Kasumi-1 (cell line): ENCODE measurements at regions not wholly inside any gene's neighbourhood (a gene's known extent, or its start where the extent isn't known, plus 50 kb on each side); places are given as distances from the start of the nearest gene placed in this dataset.

Experiments
- DNase-seq, 2 experiments: peaks; one replicate each; lab custom pipeline; 2025; lab: John Stamatoyannopoulos, UW

DNA sequence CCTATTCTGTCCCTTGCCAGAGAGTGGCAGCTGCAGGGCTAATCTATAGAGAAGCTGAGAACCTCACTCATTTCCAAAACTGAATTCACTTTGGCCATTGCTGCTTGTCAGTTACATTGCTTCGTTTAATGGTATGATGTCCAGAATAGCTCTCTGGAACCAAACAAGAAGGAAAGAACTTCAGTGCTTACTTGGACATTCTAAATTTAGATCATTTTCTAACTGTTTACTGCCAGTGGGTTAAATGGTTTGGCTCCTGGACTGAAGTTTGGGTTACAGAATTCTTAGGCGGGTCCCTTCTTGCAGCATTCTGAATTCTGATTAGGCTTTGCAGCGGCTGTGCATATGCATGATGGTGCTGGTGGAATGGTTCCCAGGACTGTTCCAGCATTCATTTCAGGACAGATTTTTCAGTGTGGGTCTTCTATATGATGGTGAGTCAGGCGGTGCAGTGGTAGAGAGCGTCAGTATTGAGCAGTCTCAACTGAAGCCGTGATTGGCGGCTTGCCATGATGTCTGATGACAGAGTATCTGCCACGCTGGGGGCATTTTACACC, 148.7 kb downstream of the DYRK2 start:
- no peak for DNase-seq

DNA sequence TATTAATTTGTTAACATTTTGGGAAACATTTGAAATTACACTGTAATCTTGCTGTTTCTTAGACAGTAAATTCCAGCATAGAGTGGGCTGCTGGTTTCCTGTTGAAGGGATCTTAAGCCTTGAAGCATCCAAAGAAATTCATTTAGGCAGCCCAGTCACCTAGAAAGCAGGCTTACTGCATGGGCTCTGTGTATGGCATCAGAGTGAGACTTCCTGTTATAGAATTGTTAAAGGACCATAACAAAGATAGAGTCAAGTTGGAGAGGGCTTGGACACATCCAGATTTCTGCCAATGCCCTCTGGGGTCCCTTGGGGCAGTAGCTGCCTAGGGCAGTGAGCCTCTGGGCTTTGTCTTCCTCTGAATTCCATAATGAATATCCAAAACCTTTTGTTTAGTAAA, 149.2 kb downstream of the DYRK2 start:
- no peak for DNase-seq

DNA sequence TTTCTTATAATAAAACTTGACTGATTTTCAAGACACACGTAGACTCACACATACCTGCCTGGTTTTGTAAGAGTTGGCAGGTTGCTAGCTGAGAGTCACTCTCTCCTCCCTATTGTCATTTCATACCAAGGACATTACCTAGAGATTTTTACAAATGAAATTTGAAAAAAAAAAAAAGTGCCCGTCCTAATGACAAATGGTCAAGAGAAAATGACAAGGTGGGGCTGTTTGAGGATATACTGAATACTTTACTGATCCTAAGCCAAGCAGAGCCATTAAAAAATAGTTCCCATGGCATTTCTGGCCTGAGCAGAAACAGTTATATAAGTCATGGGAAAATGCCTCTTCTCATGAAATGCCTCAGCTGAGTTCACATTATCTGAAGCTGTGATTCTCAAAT, 150.2 kb downstream of the DYRK2 start:
- no peak for DNase-seq

DNA sequence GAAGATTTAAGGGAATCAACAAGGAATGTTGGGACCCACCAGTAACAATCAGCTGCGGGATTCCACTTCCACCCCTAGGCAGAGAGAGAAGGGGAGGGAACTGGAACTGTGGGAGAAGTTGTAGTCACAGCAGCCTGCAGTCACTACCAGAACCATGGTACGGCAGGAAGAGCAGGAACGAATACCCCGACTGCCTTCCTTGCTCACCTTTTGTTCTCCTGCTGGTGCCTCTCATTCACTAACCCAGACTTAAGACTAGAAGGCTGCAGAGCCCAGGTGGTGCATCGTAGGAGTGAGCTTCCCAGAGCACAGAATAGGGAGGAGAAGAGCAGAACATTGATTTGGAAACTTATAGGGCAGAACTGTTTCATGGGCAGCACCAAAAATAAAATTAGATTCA, 154.2 kb downstream of the DYRK2 start:
- DNase-seq = no peak

DNA sequence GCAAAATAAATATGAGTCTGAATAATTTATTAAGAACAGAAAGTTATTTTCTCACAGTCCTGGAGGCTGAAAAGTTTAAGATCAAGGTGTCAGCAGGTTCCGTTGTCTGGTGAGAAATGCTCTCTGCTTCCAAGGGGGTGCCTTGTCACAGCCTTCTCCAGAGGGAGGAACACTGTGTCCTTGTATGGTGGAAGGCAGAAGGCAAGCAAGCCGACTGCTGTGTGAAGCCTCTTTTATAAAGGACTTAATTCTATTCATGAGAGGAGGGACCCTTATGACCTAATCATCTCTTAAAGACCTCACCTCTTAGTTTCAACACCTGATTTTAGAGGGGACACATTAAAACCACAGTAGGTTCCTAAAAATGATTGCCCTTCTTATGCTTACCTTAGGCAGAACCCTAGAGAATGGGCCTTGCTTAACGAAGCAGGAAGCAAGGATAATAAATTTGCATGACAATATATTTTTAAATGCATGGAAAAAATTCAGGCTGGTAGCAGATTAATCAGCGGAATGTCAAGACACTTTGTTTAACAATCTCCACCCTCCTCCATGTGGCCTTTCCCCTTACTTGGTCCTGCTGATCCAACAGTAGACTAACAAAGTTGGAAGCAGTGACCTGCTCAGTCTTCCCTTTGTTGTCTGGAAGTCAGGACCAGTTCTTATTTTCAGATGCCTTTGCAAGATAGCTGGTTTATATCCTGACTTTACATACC, 154.9 kb downstream of the DYRK2 start:
- no peak for DNase-seq

DNA sequence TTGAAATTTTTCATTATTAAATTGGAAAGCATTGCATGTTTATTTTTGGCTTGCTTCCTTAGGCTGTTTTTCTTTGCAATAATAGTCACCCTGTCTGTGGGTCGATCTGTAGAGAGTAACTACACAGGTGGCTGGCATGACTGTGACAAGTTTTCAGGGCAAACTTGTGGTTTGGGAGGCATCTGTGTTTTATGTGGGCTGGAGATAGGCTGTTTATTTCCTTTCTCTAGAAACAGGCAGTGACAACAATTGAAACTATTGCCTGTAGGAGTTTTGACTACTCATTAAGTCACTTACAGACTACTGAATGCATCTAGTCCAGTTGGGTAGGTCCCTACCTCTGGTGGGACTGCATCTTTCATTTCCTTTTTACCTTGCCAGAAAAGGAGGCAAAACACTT, 155.6 kb downstream of the DYRK2 start:
- DNase-seq = no peak

DNA sequence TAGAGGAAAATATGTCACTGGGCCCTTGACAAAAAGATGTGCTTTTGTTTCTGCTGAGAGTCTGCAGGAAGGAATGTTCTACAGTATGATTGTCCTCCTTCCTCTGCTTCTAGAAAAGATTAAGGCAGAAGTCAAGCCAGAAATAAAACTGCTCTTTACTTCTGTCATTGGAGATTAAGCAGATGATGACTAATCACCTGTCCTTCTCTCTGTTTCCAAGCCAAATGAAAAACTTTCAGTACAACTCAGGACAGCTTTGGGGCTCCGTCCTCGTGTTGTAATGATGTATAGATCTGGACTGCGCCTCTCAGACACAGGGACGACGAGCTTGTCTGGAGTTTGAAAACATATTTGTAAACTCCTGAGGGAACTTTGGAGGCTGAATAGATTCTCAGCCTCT, 159.3 kb downstream of the DYRK2 start:
- DNase-seq = no peak

DNA sequence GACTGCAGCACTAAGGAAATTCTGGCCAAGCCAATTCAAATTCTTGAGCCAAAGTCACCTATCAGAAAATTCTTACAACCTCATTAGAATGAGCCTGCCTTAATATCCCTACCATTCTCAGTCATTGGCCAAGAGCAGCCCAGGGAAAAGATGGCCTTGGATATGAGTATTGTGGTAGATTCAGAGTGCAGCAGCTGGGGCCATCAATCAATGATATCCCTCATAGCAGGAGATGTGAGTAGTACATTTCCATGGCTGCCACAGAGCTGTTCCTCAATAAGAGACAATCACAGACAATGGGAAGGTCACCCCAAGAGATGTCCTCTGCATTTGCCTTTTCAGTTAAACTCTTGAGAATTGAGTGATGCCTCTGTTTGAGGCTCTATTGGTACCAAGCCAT, 161.6 kb downstream of the DYRK2 start:
- DNase-seq = no peak

DNA sequence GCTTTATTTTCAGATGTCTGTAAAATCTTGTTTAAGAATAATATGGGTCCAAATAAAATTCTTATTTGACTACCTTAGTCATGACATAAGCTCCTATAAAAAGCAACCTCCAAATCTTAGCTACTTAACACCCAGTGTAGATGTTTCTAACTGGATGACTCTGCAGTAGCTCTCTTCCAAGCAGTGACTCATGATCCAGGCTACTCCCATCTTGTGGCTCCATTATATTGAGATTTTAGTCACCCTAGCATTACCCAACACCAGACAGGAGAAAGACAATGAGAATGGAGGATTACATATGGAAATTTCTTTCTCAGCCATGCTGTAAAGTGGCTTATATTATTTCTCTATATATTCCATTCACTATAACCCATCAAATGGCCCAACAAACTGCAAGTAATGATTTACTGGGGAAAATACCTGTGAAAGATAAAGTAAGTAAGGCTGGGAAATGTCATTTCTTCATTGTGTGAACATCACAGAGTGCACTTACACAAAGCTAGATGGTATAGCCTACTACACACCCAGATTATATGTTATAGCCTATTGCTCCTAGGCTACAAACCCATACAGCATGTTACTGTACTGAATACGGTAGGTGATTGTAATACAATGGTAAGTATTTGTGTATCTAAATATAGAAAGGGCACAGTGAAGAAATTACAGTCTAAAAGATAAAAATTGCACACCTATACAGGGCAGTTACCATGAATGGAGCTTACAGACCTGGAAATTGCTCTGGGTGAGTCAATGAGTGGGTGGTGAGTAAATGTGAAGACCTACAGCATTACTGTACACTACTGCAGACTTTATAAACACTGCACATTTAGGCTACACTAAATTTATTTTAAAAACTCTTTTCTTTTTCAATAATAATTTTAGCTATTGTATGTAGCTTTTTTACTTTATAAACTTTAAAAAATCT, 163.2 kb downstream of the DYRK2 start:
- no peak for DNase-seq

DNA sequence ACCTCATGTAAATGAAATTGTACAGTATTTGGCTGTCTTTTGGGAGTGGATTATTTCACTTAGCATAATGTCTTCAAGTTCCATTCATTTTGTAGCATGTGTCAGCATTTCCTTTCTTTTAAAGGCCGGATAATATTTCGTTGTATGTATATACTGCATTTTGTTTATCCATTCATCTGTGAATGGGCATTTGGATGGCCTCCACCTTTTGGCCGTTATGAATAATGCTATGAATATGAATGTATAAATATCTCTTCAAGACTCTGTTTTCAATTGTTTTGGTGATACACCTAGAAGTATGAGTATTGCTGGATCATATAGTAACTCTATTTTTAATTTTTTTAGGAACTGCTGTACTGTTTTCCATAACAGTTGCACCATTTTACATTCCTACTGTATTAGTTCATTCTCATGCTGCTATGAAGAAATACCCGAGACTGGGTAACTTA, 164.9 kb downstream of the DYRK2 start:
- no peak for DNase-seq

DNA sequence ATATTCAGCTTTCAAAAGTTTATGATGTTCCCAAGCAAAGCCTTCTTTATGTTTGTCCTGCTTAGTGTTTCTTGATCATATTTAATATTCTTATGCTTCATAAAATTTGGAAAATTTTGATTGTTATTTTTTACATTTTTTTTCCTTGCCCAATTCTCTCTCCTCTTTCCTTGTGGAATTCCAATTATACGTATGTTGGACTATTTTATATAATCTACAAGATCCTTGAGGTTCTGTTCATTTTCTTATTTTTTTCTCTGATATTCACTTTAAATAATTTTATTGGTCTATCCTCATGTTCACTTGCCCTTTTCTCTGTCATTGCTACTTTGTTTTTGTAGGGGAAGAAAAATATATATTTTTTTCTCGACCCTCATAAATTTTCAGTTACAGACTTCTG, 167.7 kb downstream of the DYRK2 start:
- no peak for DNase-seq

DNA sequence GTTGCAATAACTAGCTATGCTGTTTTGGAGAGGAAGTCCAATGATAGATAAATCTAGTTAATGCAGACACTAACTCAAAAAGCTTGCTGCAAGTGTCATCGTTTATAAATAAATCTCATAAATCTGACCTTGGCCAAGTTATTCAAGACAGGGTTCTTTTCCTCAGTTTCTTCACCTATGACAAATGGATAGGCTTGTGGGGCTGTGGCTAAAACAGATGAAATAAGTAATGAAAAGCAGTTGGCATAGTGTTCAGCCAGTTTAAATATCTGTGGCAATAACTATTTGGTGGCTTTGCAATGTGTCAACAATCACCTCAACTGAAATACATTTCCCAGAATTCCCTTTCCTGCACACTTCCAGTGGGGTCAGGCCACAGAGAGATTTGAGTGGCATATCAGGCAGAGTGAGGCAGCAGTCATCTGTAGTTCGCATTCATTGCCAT, 169.9 kb downstream of the DYRK2 start:
- no peak for DNase-seq

DNA sequence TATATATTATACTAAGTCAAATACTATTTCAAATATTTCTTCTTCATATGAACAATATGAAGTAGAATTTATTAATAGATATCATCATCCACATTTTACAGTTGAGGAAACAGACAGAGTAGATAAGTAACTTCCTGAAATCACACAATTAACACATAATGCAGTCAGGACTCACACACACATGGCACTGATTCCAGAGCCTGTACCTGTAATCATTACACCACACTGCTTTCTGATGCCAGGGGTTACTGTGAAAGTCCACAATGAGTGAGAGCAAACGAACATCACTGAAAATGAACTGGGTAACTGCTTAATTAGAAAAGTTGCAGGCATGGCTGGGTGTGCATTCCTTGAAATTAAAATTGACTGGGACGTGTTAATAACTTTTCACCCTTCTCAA, 169.3 kb upstream of the IFNG-AS1 start:
- no peak for DNase-seq

DNA sequence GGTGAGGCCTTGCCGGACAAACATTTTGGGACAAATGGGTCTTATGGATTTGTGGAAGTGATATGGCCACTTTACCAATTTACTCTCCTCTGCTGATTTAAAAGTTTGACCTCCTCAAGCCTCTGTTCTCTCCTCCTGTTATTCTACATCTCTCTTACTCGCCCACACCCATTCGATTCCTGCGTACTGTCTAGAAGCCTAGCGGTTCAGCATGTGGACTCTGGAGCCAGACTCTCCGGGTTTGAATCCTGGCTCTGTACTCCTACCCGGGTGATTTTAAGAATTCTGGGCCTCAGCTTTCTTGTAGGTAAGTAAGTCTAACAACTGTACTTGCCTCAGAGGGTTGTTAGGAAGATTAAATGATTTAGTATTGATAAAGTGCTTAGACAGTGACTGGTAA, 168.6 kb upstream of the IFNG-AS1 start:
- DNase-seq = no peak

DNA sequence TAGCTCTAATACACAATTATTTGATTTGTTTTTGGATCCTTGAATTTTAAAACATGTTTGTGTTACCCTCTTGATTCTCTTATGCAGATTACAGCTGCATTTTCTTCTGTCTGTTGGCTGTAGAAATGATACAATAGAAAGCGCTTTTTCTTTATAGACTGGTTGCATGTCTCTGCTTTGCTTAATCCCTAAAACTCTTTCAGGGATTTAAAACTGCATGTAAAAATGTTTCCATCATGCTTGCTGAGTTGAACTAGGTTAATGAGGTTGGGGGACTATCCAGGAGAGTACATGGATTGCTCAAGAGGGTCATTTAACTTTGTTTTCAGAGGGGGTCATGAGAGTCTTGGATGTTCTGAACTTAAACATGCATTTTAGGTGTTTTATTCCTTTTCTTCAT, 166.4 kb upstream of the IFNG-AS1 start:
- DNase-seq = no peak

DNA sequence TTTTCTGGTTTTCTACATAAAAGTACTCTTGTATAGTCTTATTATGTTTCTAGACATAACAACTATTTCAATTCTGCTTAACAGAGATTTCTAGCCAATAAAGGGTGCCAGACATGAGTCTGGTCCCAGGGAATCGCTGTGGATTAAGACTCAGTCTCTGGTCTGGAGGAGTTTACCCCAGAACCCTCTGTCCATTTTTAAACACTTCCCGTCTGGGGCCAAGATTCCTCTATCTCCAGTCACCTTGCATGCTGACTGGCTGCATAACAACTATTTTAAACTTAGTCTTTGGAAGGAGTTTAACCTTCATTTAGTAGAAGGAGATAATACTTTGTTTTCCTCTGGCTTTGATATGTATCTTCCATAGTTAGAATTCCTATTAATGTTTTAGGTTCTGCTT, 163.1 kb upstream of the IFNG-AS1 start:
- no peak for DNase-seq

DNA sequence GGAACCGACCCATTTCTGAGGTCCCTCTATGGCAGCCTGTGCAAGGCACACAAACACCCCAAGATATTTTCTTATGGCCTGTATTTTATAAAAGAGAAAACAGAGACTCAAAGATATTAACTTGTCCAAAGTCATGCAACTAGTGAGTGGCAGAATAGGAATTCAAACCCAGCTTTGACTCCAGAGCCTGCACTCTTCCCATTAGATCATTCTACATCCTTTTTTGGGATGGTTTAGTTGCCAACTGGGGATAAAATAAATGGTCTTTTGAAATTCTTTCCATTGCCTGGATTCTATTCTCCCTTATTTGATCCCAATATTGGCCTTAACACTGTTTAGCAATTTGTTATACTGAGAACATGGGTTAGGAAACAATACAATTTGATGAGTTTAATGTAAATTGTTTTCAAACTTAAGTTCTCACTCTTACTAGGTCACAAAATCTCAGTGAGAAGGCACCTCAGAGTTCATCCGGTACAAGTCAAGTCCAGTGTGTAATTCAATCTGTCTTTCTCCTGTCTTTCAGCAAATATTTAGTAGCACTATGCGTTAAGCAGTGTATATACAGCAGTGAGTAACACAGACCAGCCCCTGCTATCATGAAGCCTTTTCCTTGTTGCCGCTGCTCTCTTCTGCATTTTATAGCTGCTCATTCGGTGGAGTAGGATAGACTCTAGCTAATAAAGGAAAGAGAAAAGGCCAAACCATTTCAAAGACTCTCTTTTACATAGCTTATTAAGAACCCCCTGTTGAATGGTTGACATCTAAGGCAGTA, 162.1 kb upstream of the IFNG-AS1 start:
- DNase-seq = no peak

DNA sequence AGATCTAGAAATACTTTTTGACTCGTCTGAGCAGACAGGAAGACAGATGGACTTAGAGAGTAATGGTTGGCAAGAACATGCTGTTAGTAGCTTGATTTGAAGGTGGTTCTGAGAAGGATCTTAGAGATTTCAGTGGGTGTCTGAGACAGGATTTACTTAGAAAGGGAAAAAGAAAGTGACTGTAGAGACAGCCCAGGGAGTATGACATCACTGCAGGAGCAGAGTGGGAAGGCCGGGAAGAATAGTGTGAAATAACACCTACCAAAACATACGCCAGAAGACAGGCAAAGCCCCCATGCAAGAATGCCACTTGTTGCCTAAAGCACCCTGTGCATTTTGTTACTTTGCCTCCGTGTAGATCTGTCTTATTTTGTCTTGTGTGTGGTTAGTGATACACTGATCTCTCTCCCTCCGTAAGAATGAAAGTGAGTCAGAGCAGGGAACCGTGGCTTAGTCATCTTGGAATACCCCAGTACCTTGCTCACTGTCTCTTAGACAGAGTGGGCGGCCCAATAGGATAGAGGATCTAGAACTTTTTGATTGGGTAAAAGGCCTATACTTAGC, 161.3 kb upstream of the IFNG-AS1 start:
- DNase-seq = no peak

DNA sequence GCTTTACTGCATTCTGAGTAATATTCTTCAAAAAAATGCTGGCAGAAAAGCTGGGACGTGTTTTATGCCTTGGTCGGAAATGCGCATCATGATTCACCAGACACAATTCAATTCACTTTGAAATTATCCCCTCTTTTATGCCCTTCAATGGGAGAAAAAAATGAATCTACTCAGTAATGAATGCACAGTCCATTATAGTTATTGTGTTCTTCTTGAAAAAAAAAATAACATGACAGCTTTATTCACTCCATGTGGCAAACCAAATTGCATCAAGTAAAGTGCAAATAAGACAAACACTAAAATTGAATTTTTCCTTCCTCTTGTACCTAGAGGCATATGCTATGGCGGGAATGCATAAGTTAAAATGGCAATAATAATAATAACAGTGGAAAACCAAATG, 159.4 kb upstream of the IFNG-AS1 start:
- DNase-seq = no peak

DNA sequence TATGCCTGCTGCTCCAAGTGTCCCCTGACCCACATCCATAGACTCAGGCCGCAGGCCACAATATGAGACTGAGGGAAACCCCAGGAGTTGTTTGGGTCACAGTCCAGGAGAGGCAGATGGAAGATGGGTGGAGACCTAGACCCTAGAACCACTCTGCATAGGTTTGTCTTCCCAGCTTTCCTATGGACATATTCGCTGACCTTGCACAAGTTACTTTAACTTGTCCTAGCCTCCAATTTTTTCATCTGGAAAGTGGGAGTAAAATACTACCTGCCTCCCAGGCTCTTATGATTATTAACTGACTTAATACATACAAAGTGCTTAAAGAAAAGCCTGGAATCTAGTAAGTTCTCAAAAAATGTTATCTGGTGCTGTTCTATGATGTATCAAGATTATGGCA, 157.1 kb upstream of the IFNG-AS1 start:
- DNase-seq = no peak

DNA sequence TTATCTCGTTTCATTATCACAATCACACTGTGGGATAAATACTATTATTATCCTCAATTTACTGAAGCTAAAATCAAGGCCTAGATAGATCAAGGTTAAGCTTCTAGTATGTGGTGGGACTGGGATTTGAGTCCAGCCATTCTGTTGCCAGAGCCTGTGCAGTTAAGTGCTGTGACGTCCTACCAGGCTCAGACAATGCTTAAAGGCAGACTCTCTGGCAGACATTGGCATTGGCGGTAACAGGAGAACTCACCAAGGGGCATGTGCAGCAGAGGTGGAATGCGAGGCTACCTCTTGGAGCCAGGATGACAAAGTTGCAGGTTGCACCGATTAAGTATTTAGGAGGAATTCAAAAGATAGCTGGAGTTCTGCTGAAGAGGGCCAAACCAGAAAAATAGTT, 155.6 kb upstream of the IFNG-AS1 start:
- DNase-seq = no peak

DNA sequence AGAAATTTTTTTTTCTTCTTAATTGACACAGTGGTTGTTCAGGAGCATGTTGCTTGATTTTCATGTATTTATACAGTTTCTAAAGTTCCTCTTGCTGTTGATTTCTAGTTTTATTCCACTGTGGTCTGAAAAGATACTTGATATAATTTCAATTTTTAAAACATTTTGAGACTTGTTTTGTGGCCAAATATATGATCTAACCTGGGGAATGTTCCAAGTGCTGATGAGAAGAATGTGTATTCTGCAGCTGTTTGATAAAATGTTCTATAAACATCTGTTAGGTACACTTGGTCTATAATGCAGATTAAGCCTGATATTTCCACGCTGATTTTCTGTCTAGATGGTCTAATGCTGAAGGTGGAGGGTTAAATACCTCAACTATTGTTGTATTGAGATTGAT, 151.4 kb upstream of the IFNG-AS1 start:
- DNase-seq = no peak
